ENCODE measurements at regions not wholly inside any gene's neighbourhood (a gene's known extent, or its start where the extent isn't known, plus 50 kb on each side); places are given as distances from the start of the nearest gene placed in this dataset.

- TF ChIP-seq CTCF (IDR thresholded peaks at IDR 0.05), result no peak
- no peak for TF ChIP-seq EZH2phosphoT487 (IDR thresholded peaks at IDR 0.05)
These were observed 155.8 kb upstream of the ADAMTS5 start for GRCh38 chr21:27122686-27123085.
